ENCODE measurements at regions not wholly inside any gene's neighbourhood (a gene's known extent, or its start where the extent isn't known, plus 50 kb on each side); places are given as distances from the start of the nearest gene placed in this dataset.
"Not testable (repeated sequence)": the region's sequence is repeated elsewhere in the genome, so short reads cannot be mapped to it uniquely, and the experiment has no call there.

GRCh38 chr13:65168026-65168425 is 2062.1 kb downstream of the PCDH9 start:
- no peak for DNase-seq (ENCODE audit: low spot score)

GRCh38 chr13:65166675-65167074 is 2063.5 kb downstream of the PCDH9 start:
- DNase-seq (ENCODE audit: low spot score) = no peak

GRCh38 chr13:65159803-65160202 is 2070.3 kb downstream of the PCDH9 start:
- DNase-seq (ENCODE audit: low spot score) = no peak

GRCh38 chr13:65155861-65156260 is 2074.3 kb downstream of the PCDH9 start:
- no peak for DNase-seq (ENCODE audit: low spot score)

GRCh38 chr13:65154661-65155447 is 2075.3 kb downstream of the PCDH9 start:
- no peak for DNase-seq (ENCODE audit: low spot score)

- DNase-seq (ENCODE audit: low spot score) = no peak
Observed at GRCh38 chr13:65149687-65150086, 2080.4 kb downstream of the PCDH9 start.

- no peak for DNase-seq (ENCODE audit: low spot score)
Observed at GRCh38 chr13:65143920-65144319, 2086.2 kb downstream of the PCDH9 start.

- DNase-seq (ENCODE audit: low spot score) = no peak
Observed at GRCh38 chr13:65133094-65133493, 2097.0 kb downstream of the PCDH9 start.

- DNase-seq (ENCODE audit: low spot score) = no peak
Observed at GRCh38 chr13:65125236-65125635, 2104.9 kb downstream of the PCDH9 start.

- DNase-seq (ENCODE audit: low spot score) = no peak
Observed at GRCh38 chr13:65112531-65112941, 2117.6 kb downstream of the PCDH9 start.

GRCh38 chr13:65112123-65112522 is 2118.0 kb downstream of the PCDH9 start:
- DNase-seq (ENCODE audit: low spot score) = no peak

- no peak for DNase-seq (ENCODE audit: low spot score)
Observed at GRCh38 chr13:65111223-65111622, 2118.9 kb downstream of the PCDH9 start.

GRCh38 chr13:65104436-65104835 is 2125.7 kb downstream of the PCDH9 start:
- not testable (repeated sequence) for DNase-seq (ENCODE audit: low spot score)

GRCh38 chr13:65103351-65103750 is 2126.8 kb downstream of the PCDH9 start:
- no peak for DNase-seq (ENCODE audit: low spot score)

GRCh38 chr13:65095161-65096082 is 2134.7 kb downstream of the PCDH9 start:
- peak; percentile 40 for DNase-seq (ENCODE audit: low spot score)

GRCh38 chr13:65093357-65093756 is 2136.8 kb downstream of the PCDH9 start:
- DNase-seq (ENCODE audit: low spot score) = peak; percentile 12

GRCh38 chr13:65091031-65091430 is 2139.1 kb downstream of the PCDH9 start:
- no peak for DNase-seq (ENCODE audit: low spot score)

- DNase-seq (ENCODE audit: low spot score) = no peak
Observed at GRCh38 chr13:65090186-65090585, 2139.9 kb downstream of the PCDH9 start.

GRCh38 chr13:65088906-65089305 is 2141.2 kb downstream of the PCDH9 start:
- no peak for DNase-seq (ENCODE audit: low spot score)

- no peak for DNase-seq (ENCODE audit: low spot score)
Observed at GRCh38 chr13:65085977-65086376, 2144.2 kb downstream of the PCDH9 start.

GRCh38 chr13:65074248-65074647 is 2155.9 kb downstream of the PCDH9 start:
- DNase-seq (ENCODE audit: low spot score) = no peak

- no peak for DNase-seq (ENCODE audit: low spot score)
Observed at GRCh38 chr13:65064967-65065366, 2165.2 kb downstream of the PCDH9 start.

- no peak for DNase-seq (ENCODE audit: low spot score)
Observed at GRCh38 chr13:65063753-65064152, 2166.4 kb downstream of the PCDH9 start.

Measured in SK-N-DZ (cell line).